K562 (cell line): ENCODE measurements at regions not wholly inside any gene's neighbourhood (a gene's known extent, or its start where the extent isn't known, plus 50 kb on each side); places are given as distances from the start of the nearest gene placed in this dataset.

Experiments used
- ATAC-seq: fragments of 200-7000 bp; cut with Tn5 transposase; 3 replicates; pipeline ENCODE4 v1.9.1; 2020; ENCODE audit warnings: moderate library complexity
- BruUV-seq: library from RNA; stranded (reverse); fragments of 400-500 nt; replicated peaks from 2 replicates; lab custom pipeline; 2021; lab: Mats Ljungman, UMichigan
- CTCF ChIA-PET: fragments of 300-600 bp; formaldehyde crosslinking; extraction: SDS; loops from one replicate; lab custom pipeline; 2021; ENCODE audit warnings: low intra/inter-chr PET ratio; lab: Yijun Ruan, JAX
- POLR2A ChIA-PET: fragments of 300-600, 350-650 bp; sonication (Branson Sonifier 250); formaldehyde crosslinking; extraction: SDS; loops from one replicate; lab custom pipeline; 2021; ENCODE audit warnings: antibody characterized with exemption, inconsistent platforms; lab: Yijun Ruan, JAX
- DNase-seq, 4 experiments: peaks; one replicate each; pipeline versions ENCODE4 v3.0.0 to v3.0.0-alpha.2; 2011 to 2018; ENCODE audit warnings: low spot score in 3 of 4, mixed read lengths in 3 of 4; ENCODE audit errors: extremely low read depth in 1 of 4
- FAIRE-seq: peaks from 2 replicates; lab custom pipeline; 2011; peaks lifted over from hg19 to GRCh38; lab: Jason Lieb, UNC
- H2AFZ ChIP-seq: 2 replicates; pipeline ENCODE4 v1.6.0; 2011; ENCODE audit warnings: low read depth, low read length, control low read depth, inconsistent platforms
- H3K27ac ChIP-seq: fragments of 200-600 bp; 3 replicates; pipeline ENCODE4 v1.8.0; 2011; ENCODE audit warnings: low read depth, mild to moderate bottlenecking, control low read depth, inconsistent platforms, low read length, moderate library complexity, mixed read lengths; ENCODE audit errors: extremely low read depth
- H3K27me3 ChIP-seq, 2 experiments: fragments of 300-600 bp in 1 of 2; 2 replicates in 1 of 2; 3 replicates in 1 of 2; pipeline versions ENCODE4 v1.6.0 to v1.8.0; 2011; ENCODE audit warnings: inconsistent platforms in 2 of 2, low read length in 2 of 2, mild to moderate bottlenecking in 1 of 2, mixed read lengths in 1 of 2, moderate library complexity in 1 of 2; ENCODE audit not compliant: control insufficient read depth in 2 of 2, insufficient read depth in 2 of 2
- H3K36me3 ChIP-seq: fragments of 300-600 bp; 3 replicates; pipeline ENCODE4 v1.8.0; 2011; ENCODE audit warnings: mild to moderate bottlenecking, low read length, inconsistent platforms; ENCODE audit not compliant: control insufficient read depth, insufficient read depth
- H3K4me1 ChIP-seq, 2 experiments: fragments of 200-600 bp in 1 of 2; replicated peaks in 1 of 2; 2 replicates in 1 of 2; 3 replicates in 1 of 2; pipeline versions ENCODE4 v1.5.1 to v1.8.0; 2011; ENCODE audit warnings: inconsistent platforms in 2 of 2, low read length in 2 of 2, mild to moderate bottlenecking in 1 of 2, mixed read lengths in 1 of 2, moderate library complexity in 1 of 2; ENCODE audit not compliant: control insufficient read depth in 2 of 2, insufficient read depth in 2 of 2
- H3K4me2 ChIP-seq: 2 replicates; pipeline ENCODE4 v1.6.1; 2011; ENCODE audit warnings: low read length, control low read depth, inconsistent platforms, mixed read lengths; ENCODE audit not compliant: insufficient read depth
- H3K4me3 ChIP-seq: fragments of 200-600 bp; sonication (generic), shearing (Covaris generic); 2 replicates; pipeline ENCODE4 v1.5.1; 2016; ENCODE audit warnings: control low read depth, inconsistent platforms
- H3K79me2 ChIP-seq: fragments of 200-600 bp; 3 replicates; pipeline ENCODE4 v1.8.0; 2011; ENCODE audit warnings: low read length, inconsistent platforms; ENCODE audit not compliant: control insufficient read depth, insufficient read depth
- H3K9ac ChIP-seq, 2 experiments: 2 replicates each; pipeline versions ENCODE4 v1.6.0 to v1.6.1; 2011; ENCODE audit warnings: low read depth in 2 of 2, low read length in 2 of 2, control low read depth in 1 of 2, inconsistent platforms in 1 of 2, mild to moderate bottlenecking in 1 of 2, mixed read lengths in 1 of 2; ENCODE audit not compliant: insufficient read depth in 1 of 2
- H3K9me1 ChIP-seq: one replicate; pipeline ENCODE4 v1.6.0; 2011; ENCODE audit warnings: inconsistent platforms, mild to moderate bottlenecking, low read length, moderate library complexity; ENCODE audit not compliant: control insufficient read depth, insufficient read depth
- H3K9me3 ChIP-seq: replicated peaks from 2 replicates; pipeline ENCODE4 v1.5.1; 2011; ENCODE audit warnings: low read depth, low read length, inconsistent platforms; ENCODE audit not compliant: control insufficient read depth, insufficient read depth
- H4K20me1 ChIP-seq: replicated peaks from 2 replicates; pipeline ENCODE4 v1.6.1; 2011; ENCODE audit warnings: low read length, inconsistent platforms, mixed read lengths; ENCODE audit not compliant: control insufficient read depth, insufficient read depth
- ARID1B ChIP-seq: fragments of 450-650 bp; IDR thresholded peaks from 2 replicates; pipeline ENCODE4 v1.6.1; 2016; ENCODE audit warnings: antibody characterized with exemption, mild to moderate bottlenecking, inconsistent platforms
- CCNT2 ChIP-seq: IDR thresholded peaks from 2 replicates; pipeline ENCODE4 v1.6.1; 2011; ENCODE audit warnings: borderline replicate concordance, low read depth, mild to moderate bottlenecking, moderate library complexity, mixed read lengths, low read length; ENCODE audit not compliant: insufficient read length; ENCODE audit errors: extremely low read depth
- E2F3 ChIP-seq: fragments of 250-450 bp; sonication (Bioruptor Pico); IDR thresholded peaks from 2 replicates; pipeline ENCODE4 v1.4.0; 2020; ENCODE audit warnings: mild to moderate bottlenecking
- ETS2 ChIP-seq: IDR thresholded peaks from 2 replicates; pipeline ENCODE4 v1.6.1; 2016; ENCODE audit warnings: borderline replicate concordance, missing genetic modification characterization, mild to moderate bottlenecking, moderate library complexity, missing compliant biosample characterization; ENCODE audit not compliant: poor library complexity, severe bottlenecking
- HIVEP1 ChIP-seq: fragments of 250-450 bp; sonication (Bioruptor Pico); IDR thresholded peaks from 2 replicates; pipeline ENCODE4 v1.4.0; 2020; ENCODE audit warnings: mild to moderate bottlenecking
- KDM2B ChIP-seq: fragments of 250-450 bp; sonication (Bioruptor Pico); IDR thresholded peaks from 2 replicates; pipeline ENCODE4 v1.8.0; 2021; ENCODE audit warnings: mild to moderate bottlenecking, moderate library complexity
- MCM3 ChIP-seq: fragments of 450-650 bp; IDR thresholded peaks from 2 replicates; pipeline ENCODE4 v1.6.1; 2016
- MEF2A ChIP-seq: IDR thresholded peaks from 2 replicates; pipeline ENCODE4 v1.6.1; 2011; ENCODE audit warnings: low read depth, mild to moderate bottlenecking, low read length, moderate library complexity; ENCODE audit not compliant: control insufficient read depth
- NFXL1 ChIP-seq: fragments of 450-650 bp; formaldehyde crosslinking; IDR thresholded peaks from 2 replicates; pipeline ENCODE4 v1.4.0; 2021; ENCODE audit warnings: mild to moderate bottlenecking
- NFYB ChIP-seq: IDR thresholded peaks from 2 replicates; pipeline ENCODE4 v1.6.1; 2011; ENCODE audit warnings: mild to moderate bottlenecking, moderate library complexity; ENCODE audit not compliant: insufficient read length; ENCODE audit errors: extremely low read depth
- POLR3A ChIP-seq: IDR thresholded peaks from 2 replicates; pipeline ENCODE4 v1.6.1; 2011; ENCODE audit warnings: borderline replicate concordance, mild to moderate bottlenecking, moderate library complexity; ENCODE audit not compliant: insufficient read length, insufficient read depth; ENCODE audit errors: extremely low read depth
- RBM25 ChIP-seq: fragments of 200-400 bp; formaldehyde crosslinking; IDR thresholded peaks from 2 replicates; pipeline ENCODE4 v1.6.1; 2018; ENCODE audit warnings: low read length, low read depth, moderate library complexity; ENCODE audit not compliant: severe bottlenecking
- SNAPC5 ChIP-seq: fragments of 250-450 bp; sonication (Bioruptor Pico); IDR thresholded peaks from 2 replicates; pipeline ENCODE4 v1.8.0; 2021; ENCODE audit warnings: moderate library complexity, mild to moderate bottlenecking, inconsistent platforms
- ZNF174 ChIP-seq: fragments of 250-450 bp; sonication (Bioruptor Pico); IDR thresholded peaks from 2 replicates; pipeline ENCODE4 v1.4.0; 2020; ENCODE audit warnings: mild to moderate bottlenecking
- ZNF707 ChIP-seq: fragments of 250-450 bp; sonication (Bioruptor Pico); conservative IDR thresholded peaks from 2 replicates; pipeline ENCODE4 v1.8.0; 2022; ENCODE audit warnings: inconsistent platforms, mild to moderate bottlenecking, moderate library complexity
- WGBS: fragments of 100-300 bp; shearing (Covaris generic); methylation state at CpG from one replicate; pipeline ENCODE4 v1.1.6; 2016; ENCODE audit warnings: low coverage, mixed read lengths; ENCODE audit not compliant: insufficient coverage; ENCODE audit errors: missing lambda C conversion rate; 5-methylcytosine and 5-hydroxymethylcytosine counted together
- in situ Hi-C: fragments of 300-500 bp; cut with MboI; formaldehyde crosslinking; loops from 4 replicates; pipeline ENCODE4 v1.15.0; 2018; ENCODE audit warnings: inconsistent platforms, mixed read lengths
- intact Hi-C: fragments of 100-400 bp; cut with micrococcal nuclease; formaldehyde crosslinking; loops from 2 replicates; pipeline ENCODE4 v1.14.2; 2022
- TF ChIP-seq, protein P1 (sequence below): fragments of 250-450 bp; sonication (Bioruptor Pico); IDR thresholded peaks from 2 replicates; pipeline ENCODE4 v1.4.0; 2020; ENCODE audit warnings: mild to moderate bottlenecking
- TF ChIP-seq, protein P2 (sequence below): sonication (generic); formaldehyde crosslinking; IDR thresholded peaks from 2 replicates; pipeline ENCODE4 v1.8.0; 2023; ENCODE audit warnings: mild to moderate bottlenecking, missing genetic modification reagents

GRCh38 chr11:130668751-130669150 is 220.3 kb downstream of the ADAMTS15 start:
- H3K9me3 ChIP-seq, result no peaks in the 10 kb centered on the region
- H3K27ac ChIP-seq, result no peak overlapping the region
- BruUV-seq, result no TSS peak
- ATAC-seq (no peak), DNase-seq (no peak), FAIRE-seq (no peak)
- no peaks in the 10 kb centered on the region for H3K9me1 ChIP-seq
- no peaks in the 10 kb centered on the region for H3K79me2 ChIP-seq
- TF ChIP-seq MCM3 (no peak), POLR3A (no peak), MEF2A (no peak), ZNF174 (CRISPR knock-in tag) (no peak), NFYB (no peak), NFXL1 (CRISPR knock-in tag) (no peak), ETS2 (tag) (no peak), HIVEP1 (CRISPR knock-in tag) (no peak), KDM2B (CRISPR knock-in tag) (no peak), ZNF707 (CRISPR knock-in tag) (no peak), E2F3 (CRISPR knock-in tag) (no peak), ARID1B (no peak), SNAPC5 (CRISPR knock-in tag) (no peak), CCNT2 (no peak), RBM25 (no peak)
- TF ChIP-seq, protein P1, sequence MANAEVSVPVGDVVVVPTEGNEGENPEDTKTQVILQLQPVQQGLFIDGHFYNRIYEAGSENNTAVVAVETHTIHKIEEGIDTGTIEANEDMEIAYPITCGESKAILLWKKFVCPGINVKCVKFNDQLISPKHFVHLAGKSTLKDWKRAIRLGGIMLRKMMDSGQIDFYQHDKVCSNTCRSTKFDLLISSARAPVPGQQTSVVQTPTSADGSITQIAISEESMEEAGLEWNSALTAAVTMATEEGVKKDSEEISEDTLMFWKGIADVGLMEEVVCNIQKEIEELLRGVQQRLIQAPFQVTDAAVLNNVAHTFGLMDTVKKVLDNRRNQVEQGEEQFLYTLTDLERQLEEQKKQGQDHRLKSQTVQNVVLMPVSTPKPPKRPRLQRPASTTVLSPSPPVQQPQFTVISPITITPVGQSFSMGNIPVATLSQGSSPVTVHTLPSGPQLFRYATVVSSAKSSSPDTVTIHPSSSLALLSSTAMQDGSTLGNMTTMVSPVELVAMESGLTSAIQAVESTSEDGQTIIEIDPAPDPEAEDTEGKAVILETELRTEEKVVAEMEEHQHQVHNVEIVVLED (CRISPR knock-in tag), result no peak
- TF ChIP-seq, protein P2, sequence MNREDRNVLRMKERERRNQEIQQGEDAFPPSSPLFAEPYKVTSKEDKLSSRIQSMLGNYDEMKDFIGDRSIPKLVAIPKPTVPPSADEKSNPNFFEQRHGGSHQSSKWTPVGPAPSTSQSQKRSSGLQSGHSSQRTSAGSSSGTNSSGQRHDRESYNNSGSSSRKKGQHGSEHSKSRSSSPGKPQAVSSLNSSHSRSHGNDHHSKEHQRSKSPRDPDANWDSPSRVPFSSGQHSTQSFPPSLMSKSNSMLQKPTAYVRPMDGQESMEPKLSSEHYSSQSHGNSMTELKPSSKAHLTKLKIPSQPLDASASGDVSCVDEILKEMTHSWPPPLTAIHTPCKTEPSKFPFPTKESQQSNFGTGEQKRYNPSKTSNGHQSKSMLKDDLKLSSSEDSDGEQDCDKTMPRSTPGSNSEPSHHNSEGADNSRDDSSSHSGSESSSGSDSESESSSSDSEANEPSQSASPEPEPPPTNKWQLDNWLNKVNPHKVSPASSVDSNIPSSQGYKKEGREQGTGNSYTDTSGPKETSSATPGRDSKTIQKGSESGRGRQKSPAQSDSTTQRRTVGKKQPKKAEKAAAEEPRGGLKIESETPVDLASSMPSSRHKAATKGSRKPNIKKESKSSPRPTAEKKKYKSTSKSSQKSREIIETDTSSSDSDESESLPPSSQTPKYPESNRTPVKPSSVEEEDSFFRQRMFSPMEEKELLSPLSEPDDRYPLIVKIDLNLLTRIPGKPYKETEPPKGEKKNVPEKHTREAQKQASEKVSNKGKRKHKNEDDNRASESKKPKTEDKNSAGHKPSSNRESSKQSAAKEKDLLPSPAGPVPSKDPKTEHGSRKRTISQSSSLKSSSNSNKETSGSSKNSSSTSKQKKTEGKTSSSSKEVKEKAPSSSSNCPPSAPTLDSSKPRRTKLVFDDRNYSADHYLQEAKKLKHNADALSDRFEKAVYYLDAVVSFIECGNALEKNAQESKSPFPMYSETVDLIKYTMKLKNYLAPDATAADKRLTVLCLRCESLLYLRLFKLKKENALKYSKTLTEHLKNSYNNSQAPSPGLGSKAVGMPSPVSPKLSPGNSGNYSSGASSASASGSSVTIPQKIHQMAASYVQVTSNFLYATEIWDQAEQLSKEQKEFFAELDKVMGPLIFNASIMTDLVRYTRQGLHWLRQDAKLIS (CRISPR knock-in tag), result no peak
- in situ Hi-C loops (no loop called here), intact Hi-C loops (no loop called here)
- CTCF ChIA-PET, result no interaction called here
- POLR2A ChIA-PET, result no interaction called here
- WGBS, result 0% methylated on average over 2 of the region's 2 CpGs
- H2AFZ ChIP-seq, result no peak overlapping the region
- no peak overlapping the region for H3K9ac ChIP-seq
- no peak overlapping the region for H3K4me2 ChIP-seq
- no peak overlapping the region for H3K4me3 ChIP-seq
- H3K36me3 ChIP-seq, result no peaks in the 10 kb centered on the region
- no peaks in the 10 kb centered on the region for H3K4me1 ChIP-seq
- peaks cover 0 to 5% of the 10 kb centered on the region in 2 experiments; a peak in 1 of 5 replicates for H3K27me3 ChIP-seq
- H4K20me1 ChIP-seq, result no peaks in the 10 kb centered on the region
